GM12891 (cell line): ENCODE measurements at regions not wholly inside any gene's neighbourhood (a gene's known extent, or its start where the extent isn't known, plus 50 kb on each side); places are given as distances from the start of the nearest gene placed in this dataset.

Experiments
- DNase-seq: peaks from one replicate; pipeline ENCODE4 v3.0.0; 2011; ENCODE audit warnings: low spot score; ENCODE audit not compliant: insufficient read length
- FAIRE-seq: peaks from 2 replicates; lab custom pipeline; 2011; peaks lifted over from hg19 to GRCh38; lab: Jason Lieb, UNC
- PAX5 ChIP-seq: IDR thresholded peaks from 2 replicates; pipeline ENCODE4 v1.6.1; 2011; ENCODE audit warnings: low read length, moderate library complexity, mild to moderate bottlenecking; ENCODE audit not compliant: insufficient read depth, severe bottlenecking
- POLR2A ChIP-seq: IDR thresholded peaks from 2 replicates; pipeline ENCODE4 v1.6.1; 2011; ENCODE audit warnings: low read depth, low read length, control low read depth
- POLR2AphosphoS5 ChIP-seq: IDR thresholded peaks from 2 replicates; pipeline ENCODE4 v1.6.1; 2011; ENCODE audit warnings: low read depth, low read length, control low read depth
- POU2F2 ChIP-seq: IDR thresholded peaks from 2 replicates; pipeline ENCODE4 v1.6.1; 2011; ENCODE audit warnings: low read depth, mild to moderate bottlenecking, control low read depth, low read length, moderate library complexity
- SPI1 ChIP-seq: IDR thresholded peaks from 2 replicates; pipeline ENCODE4 v1.6.1; 2011; ENCODE audit warnings: low read depth, low read length, control low read depth
- TAF1 ChIP-seq: IDR thresholded peaks from 2 replicates; pipeline ENCODE4 v1.6.1; 2011; ENCODE audit warnings: low read depth, low read length, control low read depth

DNA sequence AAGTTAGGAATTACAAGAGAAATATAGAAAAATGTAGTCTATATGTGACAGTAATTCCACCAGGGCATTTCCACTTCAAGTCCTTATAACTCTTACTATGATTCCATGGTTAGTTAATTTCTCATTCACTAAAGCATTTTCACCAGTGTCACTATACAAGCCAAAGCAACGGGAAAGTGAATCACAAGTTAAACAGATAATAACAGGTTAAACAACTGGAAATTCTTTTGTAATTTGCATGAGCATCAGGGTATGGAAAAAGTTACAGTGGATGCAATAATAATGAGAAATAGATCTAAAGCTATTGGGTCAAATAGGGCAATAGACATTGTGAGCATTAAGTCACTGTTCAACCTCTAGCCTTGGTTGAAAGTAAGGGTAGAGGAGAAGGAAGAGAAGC lies 88.9 kb upstream of the ST6GAL2 start:
- FAIRE-seq, result no peak
- DNase-seq, result no peak
- TF ChIP-seq POLR2A (no peak), TAF1 (no peak), POLR2AphosphoS5 (no peak), POU2F2 (no peak), SPI1 (no peak), PAX5 (no peak)

- TF ChIP-seq POLR2A (no peak), PAX5 (no peak), POU2F2 (no peak), TAF1 (no peak), SPI1 (no peak), POLR2AphosphoS5 (no peak)
- no peak for FAIRE-seq
- DNase-seq, result no peak
Observed at GRCh38 chr2:106975641-106976040, 89.7 kb upstream of the ST6GAL2 start.

DNA sequence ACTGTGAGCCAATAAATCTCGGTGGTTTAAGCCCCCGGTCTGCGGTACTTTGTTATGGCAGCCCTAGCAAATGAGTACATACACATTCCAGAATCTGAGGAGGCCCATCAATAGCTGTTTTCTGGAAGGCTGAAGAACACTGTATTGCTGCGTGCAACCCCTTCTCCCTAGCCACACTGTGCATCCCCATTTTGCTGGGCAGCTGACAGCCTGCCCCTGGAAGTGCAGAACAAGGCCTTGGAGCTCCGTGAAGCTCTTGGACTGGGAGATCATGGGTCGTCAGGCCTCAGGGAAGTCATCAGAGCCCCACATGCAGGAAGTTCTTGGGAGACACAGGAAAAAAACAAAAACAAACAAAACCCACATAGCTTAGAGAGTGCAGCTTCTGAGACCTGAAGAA lies 90.6 kb upstream of the ST6GAL2 start:
- DNase-seq (no peak), FAIRE-seq (no peak)
- TF ChIP-seq TAF1 (no peak), POU2F2 (no peak), PAX5 (no peak), POLR2AphosphoS5 (no peak), POLR2A (no peak), SPI1 (no peak)

GRCh38 chr2:106977717-106978116 lies 91.8 kb upstream of the ST6GAL2 start:
- FAIRE-seq (no peak), DNase-seq (no peak)

DNA sequence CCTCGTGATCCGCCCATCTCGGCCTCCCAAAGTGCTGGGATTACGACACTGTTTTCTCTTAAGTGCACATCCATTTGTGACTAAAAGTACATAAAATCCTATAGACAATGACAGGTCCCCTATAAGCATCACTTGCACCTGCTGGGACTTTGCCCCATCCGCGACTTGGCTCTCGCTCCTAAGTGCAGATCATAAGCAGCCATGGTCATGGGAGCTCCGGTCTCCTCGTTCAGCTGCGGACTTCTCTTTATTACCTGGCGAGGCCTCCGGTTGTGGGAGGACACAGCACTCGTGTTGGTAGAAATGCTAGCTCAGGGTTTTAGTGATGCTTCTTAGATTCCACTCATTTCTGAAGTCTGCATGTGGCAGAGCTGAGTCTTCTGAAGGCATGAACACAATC lies 92.7 kb upstream of the ST6GAL2 start:
- FAIRE-seq, result no peak
- DNase-seq, result no peak
- TF ChIP-seq TAF1 (no peak), POLR2A (no peak), POLR2AphosphoS5 (no peak), PAX5 (no peak), POU2F2 (no peak), SPI1 (no peak)

More at GRCh38 chr2:106977717-106978116, 91.8 kb upstream of the ST6GAL2 start:
- TF ChIP-seq SPI1, result no peak
- TF ChIP-seq POLR2AphosphoS5, result no peak
- TF ChIP-seq POU2F2, result no peak
- no peak for TF ChIP-seq TAF1
- no peak for TF ChIP-seq PAX5

DNA sequence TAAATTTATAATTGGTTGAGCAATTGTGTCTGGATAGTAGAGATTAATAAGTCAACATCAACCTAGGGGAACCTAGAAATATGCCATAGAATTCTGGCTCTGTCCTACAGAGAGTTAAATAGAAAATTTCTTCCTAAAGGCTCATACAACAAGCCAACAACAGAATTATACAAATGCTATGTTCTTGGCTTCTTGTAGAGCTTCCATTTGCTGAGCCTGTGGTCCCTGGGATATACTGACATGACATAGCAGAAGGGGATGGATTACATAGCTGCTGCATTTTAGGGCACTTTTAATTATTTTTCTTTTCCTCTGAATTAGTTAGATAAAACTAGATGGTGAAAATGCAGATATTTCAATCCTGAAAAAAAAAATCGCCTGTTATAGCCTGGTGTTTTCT lies 95.5 kb upstream of the ST6GAL2 start:
- FAIRE-seq, result no peak

DNA sequence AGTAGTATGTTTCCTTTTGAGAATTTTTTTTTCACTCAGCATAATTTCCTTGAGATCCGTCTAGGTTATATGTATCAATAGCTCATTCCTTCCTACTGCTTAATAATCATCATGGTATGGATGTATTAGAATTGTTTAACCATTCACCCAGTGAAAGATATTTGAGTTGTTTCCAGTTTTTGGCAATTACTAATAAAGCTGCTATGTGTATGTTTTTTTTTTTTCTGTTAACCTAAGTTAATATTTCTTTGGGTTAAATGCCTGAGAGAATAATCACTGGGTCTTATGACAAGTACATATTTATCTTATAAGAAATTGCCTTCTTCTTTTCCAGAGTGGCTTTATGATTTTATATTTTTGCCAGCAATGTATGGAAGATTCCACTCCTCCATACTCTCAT lies 96.4 kb upstream of the ST6GAL2 start:
- no peak for DNase-seq
- FAIRE-seq, result no peak

More for the DNA sequence above, 95.5 kb upstream of the ST6GAL2 start:
- DNase-seq, result no peak
- no peak for TF ChIP-seq TAF1
- TF ChIP-seq POLR2A, result no peak
- TF ChIP-seq POLR2AphosphoS5, result no peak
- no peak for TF ChIP-seq POU2F2
- TF ChIP-seq PAX5, result no peak
- TF ChIP-seq SPI1, result no peak

GRCh38 chr2:106983305-106983704 lies 97.3 kb upstream of the ST6GAL2 start:
- no peak for TF ChIP-seq TAF1
- no peak for TF ChIP-seq POU2F2
- TF ChIP-seq POLR2A, result no peak
- TF ChIP-seq POLR2AphosphoS5, result no peak
- TF ChIP-seq PAX5, result no peak
- TF ChIP-seq SPI1, result no peak
- FAIRE-seq (no peak), DNase-seq (no peak)

More for the DNA sequence above, 96.4 kb upstream of the ST6GAL2 start:
- no peak for TF ChIP-seq SPI1
- no peak for TF ChIP-seq PAX5
- no peak for TF ChIP-seq POU2F2
- TF ChIP-seq TAF1, result no peak
- no peak for TF ChIP-seq POLR2A
- no peak for TF ChIP-seq POLR2AphosphoS5

DNA sequence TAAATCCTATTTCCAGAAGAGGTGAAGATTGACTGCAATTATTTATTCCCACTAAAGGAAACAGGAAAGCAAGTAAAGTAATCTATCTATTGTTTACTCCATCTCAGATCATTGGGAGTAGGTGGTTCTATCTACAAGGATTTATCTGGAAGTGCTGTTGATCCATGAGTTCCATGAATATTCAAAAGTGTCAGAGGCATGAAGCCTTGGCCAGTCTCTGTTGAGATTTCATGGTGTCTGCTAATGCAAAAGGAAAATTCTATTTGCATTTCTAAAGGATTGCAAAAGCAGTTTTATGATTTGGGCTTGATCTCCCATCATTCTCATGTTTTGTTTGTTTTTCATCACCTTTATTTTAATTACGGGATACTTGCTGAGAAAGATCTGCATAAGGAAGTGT lies 102.4 kb upstream of the ST6GAL2 start:
- no peak for TF ChIP-seq TAF1
- no peak for TF ChIP-seq PAX5
- TF ChIP-seq POLR2AphosphoS5, result no peak
- no peak for TF ChIP-seq POLR2A
- DNase-seq (no peak), FAIRE-seq (no peak)

DNA sequence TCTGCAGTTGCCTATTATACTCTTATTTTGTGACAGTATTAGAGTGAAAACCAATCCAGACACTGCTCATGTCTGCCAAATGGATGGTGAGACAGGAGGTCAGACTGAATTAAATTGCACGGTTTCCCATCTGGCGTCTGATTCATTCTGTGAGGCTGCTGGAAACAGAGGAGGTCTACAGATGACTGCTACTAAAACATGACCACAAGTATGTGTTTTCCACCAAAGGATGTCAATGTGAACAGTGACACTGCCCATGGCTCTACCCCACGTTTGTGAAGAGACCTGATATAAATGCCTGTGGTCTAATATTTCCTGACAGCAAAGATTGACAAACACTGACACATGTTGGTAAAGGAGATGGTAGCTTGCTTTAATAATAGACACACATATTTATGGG lies 104.3 kb upstream of the ST6GAL2 start:
- no peak for DNase-seq
- FAIRE-seq, result no peak
- TF ChIP-seq POLR2A (no peak), POLR2AphosphoS5 (no peak), POU2F2 (no peak), TAF1 (no peak), PAX5 (no peak), SPI1 (no peak)

- FAIRE-seq (no peak), DNase-seq (no peak)
- TF ChIP-seq PAX5 (no peak), TAF1 (no peak), POU2F2 (no peak), POLR2A (no peak), SPI1 (no peak), POLR2AphosphoS5 (no peak)
Observed at GRCh38 chr2:106991866-106992265, 105.9 kb upstream of the ST6GAL2 start.
